ENCODE measurements at regions not wholly inside any gene's neighbourhood (a gene's known extent, or its start where the extent isn't known, plus 50 kb on each side); places are given as distances from the start of the nearest gene placed in this dataset.
A peak's percentile ranks its signal among the peaks of the same experiment; 100 is the strongest.

- H3K27me3 Mint-ChIP-seq, result peaks cover 51% of the 10 kb centered on the region
- H3K36me3 Mint-ChIP-seq (ENCODE audit: low read depth), result no peaks in the 10 kb centered on the region
- H3K4me3 Mint-ChIP-seq, result no peak overlapping the region
- H3K9me3 Mint-ChIP-seq, result no peaks in the 10 kb centered on the region
- intact Hi-C loops (cut with micrococcal nuclease), result no loop called here
- no peak overlapping the region for H3K27ac Mint-ChIP-seq
- peaks cover 17% of the 10 kb centered on the region for H3K4me1 Mint-ChIP-seq (ENCODE audit: low read depth)
These were observed 87.4 kb downstream of the ZNF608 start for GRCh38 chr5:124658867-124659557.

- H3K36me3 Mint-ChIP-seq (ENCODE audit: low read depth), result no peaks in the 10 kb centered on the region
- intact Hi-C loops (cut with micrococcal nuclease), result no loop called here
- H3K27ac Mint-ChIP-seq, result no peak overlapping the region
- no peak overlapping the region for H3K4me3 Mint-ChIP-seq
- peaks cover 26% of the 10 kb centered on the region for H3K4me1 Mint-ChIP-seq (ENCODE audit: low read depth)
- peaks cover 46% of the 10 kb centered on the region for H3K27me3 Mint-ChIP-seq
- H3K9me3 Mint-ChIP-seq, result no peaks in the 10 kb centered on the region
These were observed 90.4 kb downstream of the ZNF608 start for GRCh38 chr5:124655921-124656511.

GRCh38 chr5:124655251-124655917, 91.1 kb downstream of the ZNF608 start:
- Mint-ChIP-seq H3K36me3 (ENCODE audit: low read depth) (no peaks in the 10 kb centered on the region), H3K27ac (no peak overlapping the region), H3K9me3 (no peaks in the 10 kb centered on the region), H3K27me3 (peaks cover 46% of the 10 kb centered on the region), H3K4me1 (ENCODE audit: low read depth) (peaks cover 25% of the 10 kb centered on the region), H3K4me3 (no peak overlapping the region)
- intact Hi-C loops (cut with micrococcal nuclease), result no loop called here

- peaks cover 25% of the 10 kb centered on the region for H3K4me1 Mint-ChIP-seq (ENCODE audit: low read depth)
- H3K27ac Mint-ChIP-seq, result no peak overlapping the region
- H3K9me3 Mint-ChIP-seq, result no peaks in the 10 kb centered on the region
- no peaks in the 10 kb centered on the region for H3K36me3 Mint-ChIP-seq (ENCODE audit: low read depth)
- peaks cover 42% of the 10 kb centered on the region for H3K27me3 Mint-ChIP-seq
- H3K4me3 Mint-ChIP-seq, result no peak overlapping the region
- intact Hi-C loops (cut with micrococcal nuclease), result no loop called here
These were observed 92.0 kb downstream of the ZNF608 start for GRCh38 chr5:124654418-124654817.

- no peak overlapping the region for H3K4me3 Mint-ChIP-seq
- intact Hi-C loops (cut with micrococcal nuclease), result no loop called here
- peaks cover 42% of the 10 kb centered on the region for H3K27me3 Mint-ChIP-seq
- H3K9me3 Mint-ChIP-seq, result no peaks in the 10 kb centered on the region
- H3K27ac Mint-ChIP-seq, result no peak overlapping the region
- H3K36me3 Mint-ChIP-seq (ENCODE audit: low read depth), result no peaks in the 10 kb centered on the region
- peaks cover 26% of the 10 kb centered on the region for H3K4me1 Mint-ChIP-seq (ENCODE audit: low read depth)
These were observed 92.8 kb downstream of the ZNF608 start for GRCh38 chr5:124653666-124654065.

DNA sequence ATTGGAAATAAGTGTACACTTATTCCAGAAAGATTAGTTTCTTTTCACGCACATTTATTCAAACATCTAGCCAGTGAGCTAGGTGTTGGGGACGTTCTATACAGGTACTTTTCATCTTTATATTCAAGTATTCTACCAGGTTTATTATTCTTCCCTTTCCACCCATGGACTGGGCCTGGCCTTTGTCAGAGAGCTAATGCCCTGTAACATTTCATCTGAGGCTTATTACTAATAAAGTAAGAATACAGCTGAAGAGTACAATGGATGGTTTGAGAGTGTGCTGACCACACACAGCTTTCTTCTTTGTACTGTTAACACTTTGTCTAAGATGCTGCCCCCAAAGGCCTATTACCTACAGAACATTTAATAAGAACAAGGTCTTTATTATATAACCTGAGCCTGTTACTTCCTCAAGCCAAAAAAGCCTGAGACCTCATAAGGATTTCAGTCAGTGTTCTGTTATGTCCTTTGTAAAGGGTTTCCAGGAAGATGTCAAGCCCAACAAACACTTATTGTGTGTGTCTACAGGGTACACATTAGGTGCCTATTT, 93.5 kb downstream of the ZNF608 start:
- Mint-ChIP-seq H3K27me3 (peaks cover 43% of the 10 kb centered on the region), H3K36me3 (ENCODE audit: low read depth) (no peaks in the 10 kb centered on the region), H3K4me1 (ENCODE audit: low read depth) (peaks cover 33% of the 10 kb centered on the region), H3K9me3 (no peaks in the 10 kb centered on the region), H3K4me3 (no peak overlapping the region), H3K27ac (no peak overlapping the region)
- intact Hi-C loops (cut with micrococcal nuclease), result no loop called here

DNA sequence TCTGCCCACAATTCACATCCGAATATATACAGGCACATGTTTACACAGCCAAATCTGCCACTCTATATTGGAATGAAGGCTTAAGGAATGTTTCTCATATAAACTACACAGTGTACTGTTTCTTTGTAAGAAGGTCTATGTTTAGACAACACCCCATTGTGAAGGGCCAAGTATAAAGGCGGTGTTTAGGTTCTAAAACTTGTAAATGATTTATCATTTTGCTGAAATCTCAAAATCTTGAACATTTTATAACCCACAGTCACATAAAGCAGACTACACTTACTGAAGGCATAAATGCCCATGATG, 94.0 kb downstream of the ZNF608 start:
- Mint-ChIP-seq H3K4me1 (ENCODE audit: low read depth) (peaks cover 38% of the 10 kb centered on the region), H3K4me3 (no peak overlapping the region), H3K27ac (no peak overlapping the region), H3K36me3 (ENCODE audit: low read depth) (no peaks in the 10 kb centered on the region), H3K27me3 (peaks cover 44% of the 10 kb centered on the region), H3K9me3 (no peaks in the 10 kb centered on the region)
- intact Hi-C loops (cut with micrococcal nuclease), result no loop called here

GRCh38 chr5:124651663-124652513, 94.6 kb downstream of the ZNF608 start:
- H3K36me3 Mint-ChIP-seq (ENCODE audit: low read depth), result no peaks in the 10 kb centered on the region
- intact Hi-C loops (cut with micrococcal nuclease), result no loop called here
- peak overlapping the region; percentile 76 for H3K4me3 Mint-ChIP-seq
- peaks cover 49% of the 10 kb centered on the region for H3K27me3 Mint-ChIP-seq
- H3K27ac Mint-ChIP-seq, result no peak overlapping the region
- H3K9me3 Mint-ChIP-seq, result no peaks in the 10 kb centered on the region
- peaks cover 38% of the 10 kb centered on the region for H3K4me1 Mint-ChIP-seq (ENCODE audit: low read depth)

- H3K9me3 Mint-ChIP-seq, result no peaks in the 10 kb centered on the region
- peaks cover 38% of the 10 kb centered on the region for H3K4me1 Mint-ChIP-seq (ENCODE audit: low read depth)
- peak overlapping the region; percentile 76 for H3K4me3 Mint-ChIP-seq
- peaks cover 56% of the 10 kb centered on the region for H3K27me3 Mint-ChIP-seq
- intact Hi-C loops (cut with micrococcal nuclease), result no loop called here
- no peak overlapping the region for H3K27ac Mint-ChIP-seq
- H3K36me3 Mint-ChIP-seq (ENCODE audit: low read depth), result no peaks in the 10 kb centered on the region
These were observed 95.3 kb downstream of the ZNF608 start for GRCh38 chr5:124650951-124651662.

DNA sequence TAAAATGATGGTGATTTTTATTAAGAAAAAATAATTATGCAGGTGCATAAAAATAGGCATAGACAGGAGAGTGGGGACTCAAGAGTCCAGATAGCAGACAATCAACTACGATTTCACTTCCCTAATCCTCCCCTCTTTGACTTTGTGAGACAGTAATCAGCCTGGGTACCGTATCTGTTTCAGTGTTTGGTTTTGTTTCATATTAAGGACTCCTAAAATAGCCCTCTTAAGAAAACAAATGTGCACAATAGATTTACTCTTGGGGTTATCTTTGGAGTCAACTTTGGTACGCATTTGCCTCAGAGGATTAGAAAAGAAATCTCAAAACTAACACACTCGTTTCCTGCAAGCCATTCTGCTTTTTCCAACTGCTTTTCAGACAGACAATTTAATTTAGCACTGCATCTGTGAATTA, 96.3 kb downstream of the ZNF608 start:
- Mint-ChIP-seq H3K36me3 (ENCODE audit: low read depth) (no peaks in the 10 kb centered on the region), H3K4me3 (peak overlapping the region; percentile 20), H3K4me1 (ENCODE audit: low read depth) (peaks cover 38% of the 10 kb centered on the region), H3K27me3 (peaks cover 65% of the 10 kb centered on the region), H3K9me3 (no peaks in the 10 kb centered on the region), H3K27ac (no peak overlapping the region)
- intact Hi-C loops (cut with micrococcal nuclease), result no loop called here

- no peaks in the 10 kb centered on the region for H3K36me3 Mint-ChIP-seq (ENCODE audit: low read depth)
- H3K9me3 Mint-ChIP-seq, result no peaks in the 10 kb centered on the region
- peaks cover 38% of the 10 kb centered on the region for H3K4me1 Mint-ChIP-seq (ENCODE audit: low read depth)
- peaks cover 70% of the 10 kb centered on the region for H3K27me3 Mint-ChIP-seq
- no peak overlapping the region for H3K27ac Mint-ChIP-seq
- intact Hi-C loops (cut with micrococcal nuclease), result loop anchor here (2.0 kb wide), 1 partner anchor 99 kb away; no protein-coding TSS in a partner anchor
- H3K4me3 Mint-ChIP-seq, result no peak overlapping the region
These were observed 96.8 kb downstream of the ZNF608 start for GRCh38 chr5:124649491-124650146.

DNA sequence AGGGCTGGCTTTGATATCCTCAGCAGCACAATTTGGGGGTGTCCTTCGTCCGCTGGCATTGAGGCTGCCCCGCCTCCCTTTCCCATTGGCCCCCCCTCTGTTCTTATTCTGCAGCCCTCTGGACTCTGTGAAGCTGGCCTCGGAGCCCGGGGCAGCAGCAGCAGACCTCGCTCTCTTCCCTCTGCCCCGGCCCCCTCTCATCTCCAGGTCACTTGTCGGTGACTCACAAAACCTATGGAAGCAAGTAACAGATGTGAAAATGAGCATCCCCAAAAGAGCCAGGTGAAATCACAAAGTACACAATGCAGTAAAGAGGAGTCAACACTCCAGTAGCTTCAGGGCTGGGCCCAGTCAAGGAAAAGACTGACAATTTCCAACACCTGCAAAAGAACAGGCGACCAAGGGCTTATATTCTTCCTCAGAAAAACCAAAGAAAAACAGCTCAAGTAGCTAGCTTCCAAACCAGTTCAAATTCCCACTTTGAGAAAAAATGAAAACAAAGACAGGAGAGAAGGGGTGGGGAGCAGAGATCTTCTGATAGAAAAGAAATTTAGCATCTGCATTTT, 97.5 kb downstream of the ZNF608 start:
- Mint-ChIP-seq H3K27ac (no peak overlapping the region), H3K4me3 (no peak overlapping the region), H3K27me3 (peaks cover 76% of the 10 kb centered on the region), H3K4me1 (ENCODE audit: low read depth) (peaks cover 38% of the 10 kb centered on the region), H3K9me3 (no peaks in the 10 kb centered on the region), H3K36me3 (ENCODE audit: low read depth) (no peaks in the 10 kb centered on the region)
- intact Hi-C loops (cut with micrococcal nuclease), result loop anchor here (2.0 kb wide), 1 partner anchor 100 kb away; no protein-coding TSS in a partner anchor
